ENCODE measurements at regions not wholly inside any gene's neighbourhood (a gene's known extent, or its start where the extent isn't known, plus 50 kb on each side); places are given as distances from the start of the nearest gene placed in this dataset.

- TF ChIP-seq ZNF574 (CRISPR knock-in tag; IDR thresholded peaks at IDR 0.05) = no peak
Measured at GRCh38 chr16:85254051-85254450, 141.8 kb upstream of the CIBAR2 start (continued).

GRCh38 chr16:85254921-85255320 is 142.6 kb upstream of the CIBAR2 start:
- Histone ChIP-seq H3K4me1 (ENCODE audit: insufficient read depth, low read length) (peaks cover 6% of the 10 kb centered on the region), H3K9ac (ENCODE audit: insufficient read depth, low read depth, low read length) (no peak overlapping the region), H3K9me3 (ENCODE audit: low read length) (no peaks in the 10 kb centered on the region), H4K20me1 (ENCODE audit: insufficient read depth, low read length) (peaks cover 6% of the 10 kb centered on the region; the same call in 1 of the 2 replicates), H3K79me2 (ENCODE audit: insufficient read depth, low read length) (no peaks in the 10 kb centered on the region), H2AFZ (ENCODE audit: low read length) (no peak overlapping the region), H3K36me3 (replicated peaks in 1 of 2; ENCODE audit: control insufficient read depth in 1 of 2, insufficient read depth in 2 of 2, low read length in 2 of 2) (no peaks in the 10 kb centered on the region), H3K27ac (ENCODE audit: extremely low read length, insufficient read depth, low read length) (no peak overlapping the region), H3K4me2 (ENCODE audit: low read depth, low read length) (no peak overlapping the region), H3K27me3 (ENCODE audit: control insufficient read depth in 1 of 2, insufficient read depth in 2 of 2, low read length in 2 of 2) (no peaks in the 10 kb centered on the region), H3K4me3 (replicated peaks in 1 of 3; ENCODE audit: insufficient read depth in 1 of 3, low read depth in 2 of 3, low read length in 3 of 3) (no peak overlapping the region)
- 91% methylated on average over 16 of the region's 24 CpGs for WGBS (ENCODE audit: low lambda C conversion rate)
- POLR2A ChIA-PET = no interaction called here
- in situ Hi-C loops (cut with HindIII; ENCODE audit: extremely low pct_ligation_motif_present, low pct_unique_long_range_greater_than_20kb) = no loop called here
- FAIRE-seq = no peak
- DNase-seq (ENCODE audit: low spot score) = no peak
- TF ChIP-seq POLR2A (IDR thresholded peaks at IDR 0.05; ENCODE audit: insufficient read depth in 1 of 2, low read depth in 2 of 2, low read length in 2 of 2) (no peak), MTF2 (CRISPR knock-in tag; IDR thresholded peaks at IDR 0.05; ENCODE audit: borderline replicate concordance) (no peak), ZNF124 (CRISPR knock-in tag; IDR thresholded peaks at IDR 0.05) (no peak), ZBTB20 (CRISPR knock-in tag; IDR thresholded peaks at IDR 0.05; ENCODE audit: borderline replicate concordance, low read depth) (no peak), TRIM24 (CRISPR knock-in tag; IDR thresholded peaks at IDR 0.05) (no peak), HCFC1 (IDR thresholded peaks at IDR 0.05; ENCODE audit: low read depth, low read length) (no peak)
- TF ChIP-seq, protein P1, sequence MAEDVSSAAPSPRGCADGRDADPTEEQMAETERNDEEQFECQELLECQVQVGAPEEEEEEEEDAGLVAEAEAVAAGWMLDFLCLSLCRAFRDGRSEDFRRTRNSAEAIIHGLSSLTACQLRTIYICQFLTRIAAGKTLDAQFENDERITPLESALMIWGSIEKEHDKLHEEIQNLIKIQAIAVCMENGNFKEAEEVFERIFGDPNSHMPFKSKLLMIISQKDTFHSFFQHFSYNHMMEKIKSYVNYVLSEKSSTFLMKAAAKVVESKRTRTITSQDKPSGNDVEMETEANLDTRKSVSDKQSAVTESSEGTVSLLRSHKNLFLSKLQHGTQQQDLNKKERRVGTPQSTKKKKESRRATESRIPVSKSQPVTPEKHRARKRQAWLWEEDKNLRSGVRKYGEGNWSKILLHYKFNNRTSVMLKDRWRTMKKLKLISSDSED (CRISPR knock-in tag; IDR thresholded peaks at IDR 0.05) = no peak
- intact Hi-C loops (cut with micrococcal nuclease; ENCODE audit: unreplicated experiment) = no loop called here
- ATAC-seq = no peak
- CTCF ChIA-PET (ENCODE audit: low intra/inter-chr PET ratio, low total read pairs) = no interaction called here
- BruUV-seq (replicated peaks) = no TSS peak
